Prostate gland (tissue), 2 donors: ENCODE measurements at regions not wholly inside any gene's neighbourhood (a gene's known extent, or its start where the extent isn't known, plus 50 kb on each side); places are given as distances from the start of the nearest gene placed in this dataset.

Source experiments
- DNase-seq: peaks from one replicate; pipeline ENCODE4 v3.0.0-alpha.2; 2019; ENCODE audit warnings: low spot score
- H3K27ac ChIP-seq, 2 donors: fragments of 200-600 bp; sonication (generic); 2 replicates each; pipeline ENCODE4 v1.5.1; 2017 to 2019
- H3K27me3 ChIP-seq: fragments of 200-600 bp; sonication (generic); replicated peaks from 2 replicates; pipeline ENCODE4 v1.5.1; 2019; ENCODE audit not compliant: insufficient read depth
- H3K36me3 ChIP-seq, 2 donors: fragments of 200-600 bp; sonication (generic); 1 replicate in 1 of 2; 2 replicates in 1 of 2; pipeline versions ENCODE4 v1.5.1 to v1.8.1; 2017 to 2019
- H3K4me1 ChIP-seq: fragments of 200-600 bp; sonication (generic); replicated peaks from 2 replicates; pipeline ENCODE4 v1.5.1; 2019
- H3K4me3 ChIP-seq, 2 donors: fragments of 200-600 bp; sonication (generic); 2 replicates each; pipeline ENCODE4 v1.5.1; 2017 to 2019
- H3K9me3 ChIP-seq: fragments of 200-600 bp; sonication (generic); 2 replicates; pipeline ENCODE4 v1.5.1; 2017
- POLR2A ChIP-seq: fragments of 450-650 bp; IDR thresholded peaks from one replicate; pipeline ENCODE4 v1.6.1; 2016; ENCODE audit warnings: antibody characterized with exemption, mild to moderate bottlenecking
- POLR2AphosphoS5 ChIP-seq: sonication (generic); formaldehyde crosslinking; IDR thresholded peaks from one replicate; pipeline ENCODE4 v1.6.1; 2017; ENCODE audit warnings: antibody characterized with exemption
- WGBS: methylation state at CpG from one replicate; pipeline ENCODE4 v1.1.5; 2018; 5-methylcytosine and 5-hydroxymethylcytosine counted together
- intact Hi-C: fragments of 100-400 bp; cut with DNase I; formaldehyde crosslinking; loops from one replicate; pipeline ENCODE4 v1.14.2; 2022
- TF ChIP-seq, protein P1 (sequence below), 4 experiments: fragments of 200-600 bp in 2 of 4; fragments of 450-650 bp in 2 of 4; sonication (generic) in 2 of 4; IDR thresholded peaks; 1 replicate in 3 of 4; 2 replicates in 1 of 4; pipeline ENCODE4 v1.5.1; 2016 to 2019; ENCODE audit warnings: antibody characterized with exemption in 4 of 4, mild to moderate bottlenecking in 2 of 4, moderate library complexity in 2 of 4

DNA sequence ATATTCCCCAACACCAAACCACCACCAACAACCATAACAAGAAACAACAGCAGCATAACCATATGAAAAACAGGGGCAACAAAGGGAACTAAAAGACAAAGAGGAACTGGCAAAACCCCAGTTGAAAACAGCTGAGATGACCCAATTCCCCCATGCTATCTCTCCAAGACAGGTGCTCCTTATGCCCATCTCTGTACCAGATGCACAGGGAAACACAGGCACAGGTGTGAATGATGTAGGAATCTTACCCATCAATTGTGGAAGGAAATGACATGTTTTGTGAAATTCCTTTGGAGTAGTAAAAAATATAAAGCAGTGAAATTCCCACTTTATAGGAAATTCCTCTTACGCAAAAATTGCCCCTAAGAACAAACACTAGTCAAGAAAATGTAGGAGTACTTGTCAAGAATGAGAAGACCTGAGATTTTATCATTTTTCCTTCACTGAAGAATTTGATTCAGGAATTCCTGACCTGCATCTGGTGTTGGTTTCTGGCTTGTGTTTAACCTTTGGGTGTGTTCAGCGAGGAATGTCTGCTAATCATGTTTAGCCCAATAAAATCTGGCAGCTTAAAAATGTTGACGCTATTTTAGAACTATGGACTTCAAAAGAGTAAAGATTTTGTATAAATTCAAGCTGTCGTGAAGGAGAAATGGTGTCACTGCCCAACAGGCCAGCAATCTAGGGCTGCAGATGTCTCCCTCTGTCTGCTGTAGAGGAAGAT is 67.7 kb upstream of the ARHGAP28 start:
- Histone ChIP-seq H3K27me3 (no peaks in the 10 kb centered on the region), H3K9me3 (no peaks in the 10 kb centered on the region), H3K4me1 (no peaks in the 10 kb centered on the region), H3K27ac (no peak overlapping the region), H3K4me3 (no peak overlapping the region), H3K36me3 (no peaks in the 10 kb centered on the region)
- no peak for DNase-seq
- TF ChIP-seq POLR2A, result no peak
- TF ChIP-seq, protein P1, sequence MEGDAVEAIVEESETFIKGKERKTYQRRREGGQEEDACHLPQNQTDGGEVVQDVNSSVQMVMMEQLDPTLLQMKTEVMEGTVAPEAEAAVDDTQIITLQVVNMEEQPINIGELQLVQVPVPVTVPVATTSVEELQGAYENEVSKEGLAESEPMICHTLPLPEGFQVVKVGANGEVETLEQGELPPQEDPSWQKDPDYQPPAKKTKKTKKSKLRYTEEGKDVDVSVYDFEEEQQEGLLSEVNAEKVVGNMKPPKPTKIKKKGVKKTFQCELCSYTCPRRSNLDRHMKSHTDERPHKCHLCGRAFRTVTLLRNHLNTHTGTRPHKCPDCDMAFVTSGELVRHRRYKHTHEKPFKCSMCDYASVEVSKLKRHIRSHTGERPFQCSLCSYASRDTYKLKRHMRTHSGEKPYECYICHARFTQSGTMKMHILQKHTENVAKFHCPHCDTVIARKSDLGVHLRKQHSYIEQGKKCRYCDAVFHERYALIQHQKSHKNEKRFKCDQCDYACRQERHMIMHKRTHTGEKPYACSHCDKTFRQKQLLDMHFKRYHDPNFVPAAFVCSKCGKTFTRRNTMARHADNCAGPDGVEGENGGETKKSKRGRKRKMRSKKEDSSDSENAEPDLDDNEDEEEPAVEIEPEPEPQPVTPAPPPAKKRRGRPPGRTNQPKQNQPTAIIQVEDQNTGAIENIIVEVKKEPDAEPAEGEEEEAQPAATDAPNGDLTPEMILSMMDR (IDR thresholded peaks at IDR 0.05), result no peak
- TF ChIP-seq POLR2AphosphoS5, result no peak
- WGBS, result 29% methylated on average over 4 of the region's 4 CpGs
- intact Hi-C loops, result no loop called here

DNA sequence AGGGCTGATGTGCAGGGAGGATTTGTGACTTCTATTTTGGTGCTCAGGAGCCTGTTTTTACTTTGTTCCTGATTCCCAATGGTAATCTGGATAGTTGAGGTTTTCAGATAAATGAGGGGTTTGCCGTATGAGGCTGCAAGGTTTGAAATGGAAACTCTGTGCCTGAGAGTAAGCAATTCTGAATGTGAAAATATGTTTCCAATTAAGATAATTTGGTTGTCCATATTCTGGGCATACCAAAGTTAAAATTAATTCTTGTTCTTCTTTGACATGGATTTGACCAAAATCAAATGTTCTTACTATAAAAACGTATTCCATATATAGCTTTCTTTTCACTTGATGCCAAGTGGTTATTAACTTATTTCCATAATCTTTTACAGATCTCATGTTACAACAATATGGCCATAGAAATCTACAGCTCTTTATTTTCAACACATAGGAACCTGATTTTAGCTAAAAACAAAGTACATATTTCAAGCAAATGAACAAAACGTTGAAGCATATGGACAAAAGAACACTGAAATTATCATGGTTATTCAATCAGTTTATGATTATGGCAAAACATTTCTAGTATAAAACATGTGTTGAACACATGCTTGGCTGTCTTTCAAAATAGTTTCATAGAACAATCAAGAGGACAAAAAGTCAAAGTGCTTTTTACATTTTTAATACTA is 63.4 kb upstream of the ARHGAP28 start:
- H3K36me3 ChIP-seq, result no peaks in the 10 kb centered on the region
- no peaks in the 10 kb centered on the region for H3K9me3 ChIP-seq
- intact Hi-C loops, result no loop called here
- no peak overlapping the region for H3K4me3 ChIP-seq
- H3K4me1 ChIP-seq, result no peaks in the 10 kb centered on the region
- TF ChIP-seq POLR2A (no peak), POLR2AphosphoS5 (no peak)
- TF ChIP-seq, protein P1 (IDR thresholded peaks at IDR 0.05), result no peak
- 56% methylated on average over 3 of the region's 3 CpGs for WGBS
- no peak for DNase-seq
- no peaks in the 10 kb centered on the region for H3K27me3 ChIP-seq
- H3K27ac ChIP-seq, result no peak overlapping the region

DNA sequence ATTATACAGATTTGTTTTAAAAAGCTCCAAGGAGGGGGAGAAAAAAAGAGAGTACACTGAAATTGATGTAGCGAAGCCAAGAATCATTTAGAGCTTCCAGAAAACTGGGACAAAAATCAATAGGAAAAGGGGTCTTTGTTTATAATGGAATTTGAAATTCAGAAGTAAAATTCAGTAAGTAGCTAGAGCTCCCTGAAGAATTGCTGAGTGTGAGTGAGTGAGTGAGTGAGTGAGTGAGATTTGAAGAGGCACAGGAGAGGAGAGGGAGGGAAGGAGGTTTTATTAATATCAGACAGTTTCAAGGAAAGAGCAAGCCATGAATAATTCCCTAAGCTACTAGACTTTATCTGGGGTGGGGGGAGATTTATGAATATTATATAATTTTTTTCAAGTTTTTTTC is 60.7 kb upstream of the ARHGAP28 start:
- Histone ChIP-seq H3K9me3 (no peaks in the 10 kb centered on the region), H3K4me3 (no peak overlapping the region), H3K36me3 (no peaks in the 10 kb centered on the region), H3K27me3 (no peaks in the 10 kb centered on the region), H3K27ac (no peak overlapping the region), H3K4me1 (no peaks in the 10 kb centered on the region)
- DNase-seq, result no peak
- intact Hi-C loops, result no loop called here
- 85% methylated on average over 1 of the region's 1 CpG for WGBS
- TF ChIP-seq POLR2A (no peak), POLR2AphosphoS5 (no peak)
- TF ChIP-seq, protein P1 (IDR thresholded peaks at IDR 0.05), result no peak

DNA sequence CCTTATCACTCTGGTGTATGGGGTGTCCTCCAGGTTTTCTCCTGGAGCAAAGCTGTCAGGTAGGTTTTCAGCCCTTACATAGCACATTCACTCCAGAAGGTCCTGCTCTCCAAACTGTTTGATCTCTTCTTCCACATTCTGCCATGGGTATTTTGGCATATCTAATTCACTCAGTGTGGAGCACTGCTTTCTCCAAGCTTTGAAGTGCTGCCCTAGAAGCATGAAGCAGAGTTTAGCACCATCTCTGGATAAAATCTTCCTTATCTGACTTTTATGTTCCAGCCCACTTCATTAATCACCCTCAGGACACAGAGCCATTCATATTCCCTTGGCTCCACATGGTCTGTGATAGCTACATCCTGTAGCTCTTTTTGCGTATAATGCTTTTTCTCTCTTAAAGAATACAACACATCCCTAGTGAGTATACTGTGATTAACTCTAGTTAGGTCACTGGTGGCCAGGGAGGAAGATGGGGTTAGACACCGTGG is 56.7 kb upstream of the ARHGAP28 start:
- TF ChIP-seq POLR2AphosphoS5 (no peak), POLR2A (no peak)
- TF ChIP-seq, protein P1 (IDR thresholded peaks at IDR 0.05), result no peak
- no peaks in the 10 kb centered on the region for H3K9me3 ChIP-seq
- H3K36me3 ChIP-seq, result no peaks in the 10 kb centered on the region
- H3K4me1 ChIP-seq, result no peaks in the 10 kb centered on the region
- intact Hi-C loops, result no loop called here
- no peak overlapping the region for H3K27ac ChIP-seq
- no peak for DNase-seq
- WGBS, result 84% methylated on average over 2 of the region's 2 CpGs
- no peaks in the 10 kb centered on the region for H3K27me3 ChIP-seq
- H3K4me3 ChIP-seq, result no peak overlapping the region

DNA sequence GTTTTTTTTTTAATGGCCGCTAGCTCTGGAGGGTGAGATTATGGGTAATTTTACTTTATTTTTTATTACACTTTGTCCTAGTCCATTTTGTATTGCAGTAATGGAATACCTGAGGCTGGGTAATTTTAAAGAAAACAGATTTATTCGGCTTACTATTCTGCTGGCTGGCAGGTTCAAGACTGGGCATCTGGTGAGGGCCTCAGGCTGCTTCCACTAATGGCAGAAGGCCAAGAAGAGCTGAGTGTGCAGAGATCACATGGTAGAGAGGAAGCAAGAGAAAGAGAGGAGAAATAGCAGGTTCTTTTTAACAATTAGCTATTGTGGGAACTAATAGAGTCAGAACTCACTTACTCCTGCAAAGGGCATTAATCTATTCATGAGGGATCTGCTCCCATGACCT is 52.4 kb upstream of the ARHGAP28 start:
- DNase-seq, result no peak
- 97% methylated on average over 2 of the region's 2 CpGs for WGBS
- Histone ChIP-seq H3K27me3 (no peaks in the 10 kb centered on the region), H3K27ac (no peak overlapping the region), H3K9me3 (no peaks in the 10 kb centered on the region), H3K4me1 (no peaks in the 10 kb centered on the region), H3K4me3 (no peak overlapping the region), H3K36me3 (no peaks in the 10 kb centered on the region)
- TF ChIP-seq, protein P1 (IDR thresholded peaks at IDR 0.05), result no peak
- TF ChIP-seq POLR2AphosphoS5 (no peak), POLR2A (no peak)
- intact Hi-C loops, result no loop called here
